H1 (cell line): ENCODE measurements at regions not wholly inside any gene's neighbourhood (a gene's known extent, or its start where the extent isn't known, plus 50 kb on each side); places are given as distances from the start of the nearest gene placed in this dataset.
"Not testable (repeated sequence)": the region's sequence is repeated elsewhere in the genome, so short reads cannot be mapped to it uniquely, and the experiment has no call there.

Experiments
- CTCF ChIP-seq, 3 experiments: IDR thresholded peaks; 1 replicate in 2 of 3; 2 replicates in 1 of 3; pipeline versions ENCODE4 v1.5.1 to v1.6.1; 2011; ENCODE audit warnings: low read length in 3 of 3, mild to moderate bottlenecking in 3 of 3, inconsistent platforms in 2 of 3, low read depth in 1 of 3, moderate library complexity in 1 of 3; ENCODE audit not compliant: insufficient read depth in 1 of 3; ENCODE audit errors: control extremely low read depth in 1 of 3
- EZH2 ChIP-seq: fragments of 200-600 bp; sonication (generic); IDR thresholded peaks from 2 replicates; pipeline ENCODE4 v1.7.1; 2012; ENCODE audit warnings: low read depth, mild to moderate bottlenecking, moderate library complexity, low read length, inconsistent platforms; ENCODE audit not compliant: severe bottlenecking
- JUN ChIP-seq: IDR thresholded peaks from 2 replicates; pipeline ENCODE4 v1.6.1; 2011; ENCODE audit warnings: low read depth, mild to moderate bottlenecking, improper control_type of control experiment, low read length
- POLR2A ChIP-seq, 2 experiments: IDR thresholded peaks; 1 replicate in 1 of 2; 2 replicates in 1 of 2; pipeline ENCODE4 v1.6.1; 2011; ENCODE audit warnings: low read depth in 2 of 2, low read length in 2 of 2, mild to moderate bottlenecking in 2 of 2; ENCODE audit errors: control extremely low read depth in 1 of 2
- RBBP5 ChIP-seq: IDR thresholded peaks from 2 replicates; pipeline ENCODE4 v1.7.1; 2012; ENCODE audit warnings: low read depth, mild to moderate bottlenecking, inconsistent platforms, low read length, moderate library complexity, borderline replicate concordance
- SAP30 ChIP-seq: fragments of 300-600 bp; sonication (generic); IDR thresholded peaks from 2 replicates; pipeline ENCODE4 v1.7.1; 2012; ENCODE audit warnings: low read length, moderate library complexity, mild to moderate bottlenecking, inconsistent platforms; ENCODE audit not compliant: insufficient read depth, insufficient replicate concordance
- TF ChIP-seq, protein P1 (sequence below): IDR thresholded peaks from 2 replicates; pipeline ENCODE4 v1.6.1; 2012; ENCODE audit warnings: low read length, inconsistent platforms

GRCh38 chr7:50242111-50242510 is 62.4 kb upstream of the IKZF1 start:
- not testable (repeated sequence) for TF ChIP-seq EZH2; JUN; CTCF (IDR thresholded peaks at IDR 0.05; ENCODE audit: control extremely low read depth in 1 of 3, insufficient read depth in 1 of 3, low read depth in 1 of 3, low read length in 3 of 3); SAP30; RBBP5; POLR2A (IDR thresholded peaks at IDR 0.05; ENCODE audit: control extremely low read depth in 1 of 2, low read depth in 2 of 2, low read length in 2 of 2)
- TF ChIP-seq, protein P1, sequence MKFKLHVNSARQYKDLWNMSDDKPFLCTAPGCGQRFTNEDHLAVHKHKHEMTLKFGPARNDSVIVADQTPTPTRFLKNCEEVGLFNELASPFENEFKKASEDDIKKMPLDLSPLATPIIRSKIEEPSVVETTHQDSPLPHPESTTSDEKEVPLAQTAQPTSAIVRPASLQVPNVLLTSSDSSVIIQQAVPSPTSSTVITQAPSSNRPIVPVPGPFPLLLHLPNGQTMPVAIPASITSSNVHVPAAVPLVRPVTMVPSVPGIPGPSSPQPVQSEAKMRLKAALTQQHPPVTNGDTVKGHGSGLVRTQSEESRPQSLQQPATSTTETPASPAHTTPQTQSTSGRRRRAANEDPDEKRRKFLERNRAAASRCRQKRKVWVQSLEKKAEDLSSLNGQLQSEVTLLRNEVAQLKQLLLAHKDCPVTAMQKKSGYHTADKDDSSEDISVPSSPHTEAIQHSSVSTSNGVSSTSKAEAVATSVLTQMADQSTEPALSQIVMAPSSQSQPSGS: not testable (repeated sequence)
